NCI-H128 (cell line): ENCODE measurements at regions not wholly inside any gene's neighbourhood (a gene's known extent, or its start where the extent isn't known, plus 50 kb on each side); places are given as distances from the start of the nearest gene placed in this dataset.

Source experiments
- DNase-seq: peaks from one replicate; lab custom pipeline; 2025; ENCODE audit not compliant: unreplicated experiment; lab: John Stamatoyannopoulos, UW

- no peak for DNase-seq
These were observed 299.6 kb upstream of the ZNF521 start for GRCh38 chr18:25651553-25651952.

DNA sequence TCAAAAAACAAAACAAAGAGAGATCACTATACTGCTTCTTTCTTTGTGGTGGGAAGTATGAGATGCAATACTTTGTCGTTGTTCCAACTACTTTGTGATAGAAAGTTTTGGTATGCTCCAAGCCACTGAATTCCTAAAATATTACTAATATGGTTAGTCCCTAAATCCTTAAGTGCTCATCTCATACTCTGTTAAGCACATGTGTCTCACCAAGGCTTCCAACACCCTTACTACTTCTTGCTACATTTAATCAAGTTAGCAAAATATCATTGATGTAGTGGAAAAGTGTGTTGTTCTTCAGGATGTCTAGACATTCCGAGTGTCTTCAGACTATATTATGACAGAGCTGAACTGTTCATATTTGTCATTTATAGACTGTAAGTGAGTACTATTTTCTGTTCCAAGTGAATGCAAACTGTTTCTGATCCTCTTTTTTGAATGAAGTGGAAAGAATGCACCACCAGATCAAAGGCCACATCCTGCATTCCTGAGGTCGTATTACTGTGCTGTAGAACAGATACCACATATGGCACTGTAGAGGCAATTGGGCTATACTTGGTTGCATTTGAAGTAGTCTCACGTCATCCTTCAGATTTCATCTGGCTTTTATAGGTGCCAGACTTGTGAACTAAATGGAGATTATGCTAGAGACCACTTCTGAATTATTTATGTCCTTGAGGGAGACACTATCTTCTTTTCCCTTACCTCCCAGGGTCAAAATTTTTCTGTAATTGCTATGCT, 298.4 kb upstream of the ZNF521 start:
- no peak for DNase-seq

- DNase-seq = no peak
These were observed 296.8 kb upstream of the ZNF521 start for GRCh38 chr18:25648716-25649260.

GRCh38 chr18:25647404-25647803, 295.4 kb upstream of the ZNF521 start:
- DNase-seq = no peak

DNA sequence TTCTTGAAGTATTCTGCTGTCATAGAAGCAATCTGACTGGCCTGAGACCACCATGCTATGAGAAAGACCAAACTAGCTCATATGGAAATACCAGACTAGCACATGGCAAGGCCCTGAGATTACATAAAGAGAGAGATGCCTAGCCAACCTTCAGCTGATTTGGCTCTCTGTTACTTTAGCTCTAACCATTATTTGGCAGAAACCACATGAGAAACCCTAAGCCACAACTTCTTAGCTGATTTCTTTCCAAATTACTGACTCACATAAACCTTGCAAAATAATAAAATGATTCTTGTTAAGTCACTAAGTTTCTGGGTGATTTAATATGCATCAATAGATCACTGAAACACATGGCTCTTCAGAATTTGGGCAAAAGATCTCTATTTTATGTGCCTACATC, 295.0 kb upstream of the ZNF521 start:
- DNase-seq = no peak

GRCh38 chr18:25639596-25639995, 287.6 kb upstream of the ZNF521 start:
- DNase-seq = no peak

GRCh38 chr18:25633563-25633962, 281.6 kb upstream of the ZNF521 start:
- no peak for DNase-seq

DNA sequence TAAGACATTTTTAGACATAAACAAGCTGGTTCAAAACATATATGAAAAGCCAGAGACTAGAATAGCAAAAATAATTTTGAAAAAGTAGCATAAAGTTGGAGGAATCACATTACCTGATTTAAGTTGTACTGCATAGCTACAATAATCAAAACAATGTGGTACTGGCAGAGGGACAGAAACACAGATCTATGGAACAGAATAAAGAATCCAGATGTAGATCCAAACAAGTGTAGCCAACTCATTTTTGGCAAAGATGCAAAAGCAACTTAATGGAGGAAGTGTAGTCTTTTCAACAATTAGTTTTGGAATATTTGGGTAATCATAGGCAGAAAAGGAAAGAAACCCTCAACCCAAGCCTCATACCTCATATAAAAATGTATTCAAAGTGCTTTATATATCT, 278.7 kb upstream of the ZNF521 start:
- no peak for DNase-seq

- no peak for DNase-seq
These were observed 269.7 kb upstream of the ZNF521 start for GRCh38 chr18:25621682-25622081.

DNA sequence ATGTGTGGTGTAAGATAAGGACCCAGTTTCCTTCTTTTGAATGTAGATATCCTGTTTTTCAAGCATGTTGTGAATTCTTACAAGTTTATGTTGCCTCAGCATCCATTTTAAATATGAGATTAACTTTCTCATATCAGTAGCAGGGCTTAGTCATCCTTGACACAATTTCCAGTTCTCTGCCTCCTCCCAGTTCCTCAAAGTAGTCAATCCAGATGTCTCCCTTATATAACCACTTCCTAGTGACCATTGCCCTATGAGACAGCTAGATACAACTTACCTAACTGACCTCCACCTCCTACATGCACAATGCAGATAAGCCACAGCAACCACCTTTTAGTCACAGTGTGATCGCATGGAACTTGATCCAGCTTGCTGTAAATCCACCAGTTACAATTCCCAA, 269.2 kb upstream of the ZNF521 start:
- no peak for DNase-seq

DNA sequence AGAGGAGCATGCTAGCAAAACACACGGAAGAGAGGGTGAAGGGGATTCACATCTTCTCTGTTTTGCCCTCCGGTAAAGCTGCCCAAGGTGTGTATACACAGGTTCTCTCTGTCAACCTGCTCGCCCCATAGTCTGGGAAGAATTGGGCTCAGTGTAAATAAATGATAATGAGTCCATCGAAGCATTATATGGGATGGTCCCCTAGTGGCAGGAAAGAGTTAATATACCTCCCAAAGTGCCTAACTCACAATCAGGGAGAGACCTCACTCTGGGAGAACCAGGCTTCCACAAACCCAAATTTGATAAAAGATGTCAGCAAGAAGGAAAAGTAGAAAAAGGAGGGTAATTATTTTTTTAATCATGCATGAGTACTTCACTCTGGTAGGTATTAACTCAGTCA, 262.2 kb upstream of the ZNF521 start:
- no peak for DNase-seq

GRCh38 chr18:25612466-25612865, 260.5 kb upstream of the ZNF521 start:
- no peak for DNase-seq

DNA sequence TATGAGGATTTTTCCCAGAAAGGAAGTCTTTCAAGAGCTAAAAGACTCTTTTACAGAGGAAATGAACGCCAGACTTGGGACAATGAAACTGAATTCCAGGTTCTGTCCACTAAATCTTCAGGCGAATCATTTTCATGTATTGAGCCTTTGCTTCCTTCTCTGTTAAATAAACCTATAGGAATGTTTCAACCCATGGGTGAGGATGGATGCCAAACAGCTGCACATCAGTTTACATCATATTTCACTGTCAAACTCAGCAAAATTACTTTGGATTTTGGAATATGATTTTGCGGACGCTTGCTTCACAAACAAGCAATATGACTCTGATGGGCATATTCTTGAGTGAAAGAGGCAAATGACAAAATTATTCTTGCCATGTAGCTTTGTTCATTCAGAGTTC, 256.1 kb upstream of the ZNF521 start:
- no peak for DNase-seq

- no peak for DNase-seq
These were observed 253.1 kb upstream of the ZNF521 start for GRCh38 chr18:25604894-25605597.

GRCh38 chr18:25604196-25604893, 252.4 kb upstream of the ZNF521 start:
- no peak for DNase-seq

DNA sequence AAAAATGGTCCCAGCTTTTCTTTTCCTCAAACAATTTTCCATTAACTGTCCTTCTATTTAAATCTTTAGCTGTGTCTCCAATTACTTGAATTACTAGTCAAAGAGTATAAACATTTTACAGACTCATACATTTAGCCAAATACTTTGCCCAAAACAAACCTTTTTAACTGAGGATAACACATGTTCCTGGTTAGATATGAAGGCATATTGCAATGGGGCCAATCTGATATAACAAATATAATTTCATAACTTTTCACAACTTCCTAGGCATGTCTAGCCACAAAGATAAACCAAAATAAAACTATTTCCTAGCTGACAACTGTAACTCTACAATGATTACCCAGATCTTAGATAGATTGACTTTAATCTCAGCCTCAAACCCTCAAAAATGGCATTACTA, 247.5 kb upstream of the ZNF521 start:
- no peak for DNase-seq

DNA sequence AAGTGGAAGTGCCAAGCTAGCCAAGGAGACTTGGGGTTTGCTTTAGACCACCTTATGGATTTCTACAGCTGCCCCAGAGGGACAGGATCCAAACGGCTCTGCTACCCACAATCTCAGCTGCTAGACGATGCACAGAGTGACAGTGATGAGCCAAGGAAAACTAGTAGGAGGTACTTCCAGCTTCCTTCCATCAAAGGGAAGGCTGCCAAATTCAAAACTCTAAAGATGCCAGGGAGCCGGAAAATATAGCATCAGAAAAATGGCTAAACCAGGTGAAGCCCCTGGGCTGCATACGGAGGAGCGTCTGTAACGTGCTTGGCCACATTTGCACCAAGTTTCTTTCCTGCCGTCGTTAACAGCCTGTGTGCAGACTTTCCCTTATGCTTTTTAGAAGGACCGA, 245.5 kb upstream of the ZNF521 start:
- no peak for DNase-seq

- DNase-seq = no peak
These were observed 243.5 kb upstream of the ZNF521 start for GRCh38 chr18:25595274-25596060.

DNA sequence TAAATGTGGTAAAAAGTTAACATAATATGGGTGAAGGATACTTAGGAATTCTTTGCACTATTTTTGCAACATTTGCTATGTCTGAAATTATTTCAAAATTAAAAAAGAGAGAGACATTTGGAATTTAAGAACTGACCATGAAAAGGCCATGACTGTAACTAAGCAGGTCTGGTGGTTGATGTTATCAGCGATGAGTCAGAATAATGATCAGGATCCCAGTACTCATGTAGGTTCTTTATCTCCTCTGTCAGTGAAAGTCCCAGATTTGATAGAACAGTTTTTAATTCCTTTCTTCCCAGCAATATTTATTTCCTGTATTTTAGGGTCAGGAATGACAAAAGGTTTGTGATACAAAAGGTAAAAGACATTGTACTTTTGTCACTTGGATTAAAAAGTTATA, 242.4 kb upstream of the ZNF521 start:
- DNase-seq = no peak

DNA sequence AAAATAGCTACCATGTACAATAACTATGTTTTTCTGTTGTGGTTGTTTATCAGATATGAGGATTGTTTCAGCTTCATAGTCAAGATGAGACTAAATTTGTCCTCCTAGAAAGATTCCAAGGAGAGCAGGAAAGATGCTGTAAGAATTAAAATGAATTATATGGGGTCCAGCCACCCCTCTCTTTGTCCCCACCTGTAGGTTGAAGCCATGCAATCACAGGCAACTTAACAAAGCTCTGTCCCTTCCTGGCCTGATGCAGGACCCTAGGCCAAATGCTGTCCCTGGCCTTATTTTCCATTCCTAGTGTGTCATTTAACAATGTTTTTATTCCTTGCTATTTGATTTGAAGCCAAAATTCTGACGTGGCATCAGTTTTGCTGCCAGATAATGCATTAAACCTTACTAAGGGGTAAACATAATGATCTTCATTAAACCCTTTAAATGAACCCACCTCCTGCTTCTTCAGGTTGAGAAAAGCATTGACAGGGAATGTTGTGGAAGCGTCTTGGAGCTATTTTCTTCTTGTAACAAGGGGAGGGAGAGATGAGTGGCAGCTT, 240.9 kb upstream of the ZNF521 start:
- no peak for DNase-seq

GRCh38 chr18:25590456-25590855, 238.5 kb upstream of the ZNF521 start:
- no peak for DNase-seq
